B cell (primary cell): ENCODE measurements at regions not wholly inside any gene's neighbourhood (a gene's known extent, or its start where the extent isn't known, plus 50 kb on each side); places are given as distances from the start of the nearest gene placed in this dataset.

Experiments
- CTCF ChIP-seq: fragments of 200-600 bp; IDR thresholded peaks from one replicate; pipeline ENCODE4 v1.8.0; 2022; ENCODE audit warnings: antibody characterized with exemption, mild to moderate bottlenecking
- EZH2 ChIP-seq: IDR thresholded peaks from 2 replicates; pipeline ENCODE4 v1.6.1; 2012; ENCODE audit warnings: borderline replicate concordance, low read depth, mild to moderate bottlenecking, moderate library complexity, low read length; ENCODE audit not compliant: insufficient read depth, poor library complexity, severe bottlenecking

GRCh38 chr5:143691945-143692290 lies 120.0 kb upstream of the HMHB1 start:
- TF ChIP-seq CTCF (no peak), EZH2 (no peak)
